Prostate gland (tissue), 2 donors: ENCODE measurements at regions not wholly inside any gene's neighbourhood (a gene's known extent, or its start where the extent isn't known, plus 50 kb on each side); places are given as distances from the start of the nearest gene placed in this dataset.

ENCODE experiments used
- DNase-seq: peaks from one replicate; pipeline ENCODE4 v3.0.0-alpha.2; 2019; ENCODE audit warnings: low spot score
- H3K27ac ChIP-seq, 2 donors: fragments of 200-600 bp; sonication (generic); 2 replicates each; pipeline ENCODE4 v1.5.1; 2017 to 2019
- H3K27me3 ChIP-seq: fragments of 200-600 bp; sonication (generic); replicated peaks from 2 replicates; pipeline ENCODE4 v1.5.1; 2019; ENCODE audit not compliant: insufficient read depth
- H3K36me3 ChIP-seq, 2 donors: fragments of 200-600 bp; sonication (generic); 1 replicate in 1 of 2; 2 replicates in 1 of 2; pipeline versions ENCODE4 v1.5.1 to v1.8.1; 2017 to 2019
- H3K4me1 ChIP-seq: fragments of 200-600 bp; sonication (generic); replicated peaks from 2 replicates; pipeline ENCODE4 v1.5.1; 2019
- H3K4me3 ChIP-seq, 2 donors: fragments of 200-600 bp; sonication (generic); 2 replicates each; pipeline ENCODE4 v1.5.1; 2017 to 2019
- H3K9me3 ChIP-seq: fragments of 200-600 bp; sonication (generic); 2 replicates; pipeline ENCODE4 v1.5.1; 2017
- POLR2A ChIP-seq: fragments of 450-650 bp; IDR thresholded peaks from one replicate; pipeline ENCODE4 v1.6.1; 2016; ENCODE audit warnings: antibody characterized with exemption, mild to moderate bottlenecking
- POLR2AphosphoS5 ChIP-seq: sonication (generic); formaldehyde crosslinking; IDR thresholded peaks from one replicate; pipeline ENCODE4 v1.6.1; 2017; ENCODE audit warnings: antibody characterized with exemption
- WGBS: methylation state at CpG from one replicate; pipeline ENCODE4 v1.1.5; 2018; 5-methylcytosine and 5-hydroxymethylcytosine counted together
- intact Hi-C: fragments of 100-400 bp; cut with DNase I; formaldehyde crosslinking; loops from one replicate; pipeline ENCODE4 v1.14.2; 2022
- TF ChIP-seq, protein P1 (sequence below), 4 experiments: fragments of 200-600 bp in 2 of 4; fragments of 450-650 bp in 2 of 4; sonication (generic) in 2 of 4; IDR thresholded peaks; 1 replicate in 3 of 4; 2 replicates in 1 of 4; pipeline ENCODE4 v1.5.1; 2016 to 2019; ENCODE audit warnings: antibody characterized with exemption in 4 of 4, mild to moderate bottlenecking in 2 of 4, moderate library complexity in 2 of 4

DNA sequence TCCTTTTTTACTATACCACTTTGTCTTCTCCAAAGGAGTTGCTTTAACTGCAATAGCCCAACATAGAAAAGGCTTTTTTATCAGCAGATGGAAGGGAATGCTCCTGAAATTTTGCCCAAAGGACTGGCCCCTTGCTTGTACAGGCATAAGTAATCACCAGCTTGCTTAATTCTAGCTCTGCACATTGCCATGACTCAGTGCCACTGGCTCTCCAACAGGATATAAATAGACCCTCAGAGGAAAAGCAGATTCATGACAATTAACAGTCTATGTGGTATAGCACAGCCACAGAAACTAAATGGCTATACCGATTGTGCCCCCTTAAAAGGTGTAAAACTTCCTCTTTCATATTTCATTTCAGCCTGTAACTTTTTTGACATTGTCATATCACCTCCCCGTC is 227.0 kb downstream of the ZNF608 start:
- intact Hi-C loops = no loop called here
- TF ChIP-seq POLR2A (no peak), POLR2AphosphoS5 (no peak)
- TF ChIP-seq, protein P1, sequence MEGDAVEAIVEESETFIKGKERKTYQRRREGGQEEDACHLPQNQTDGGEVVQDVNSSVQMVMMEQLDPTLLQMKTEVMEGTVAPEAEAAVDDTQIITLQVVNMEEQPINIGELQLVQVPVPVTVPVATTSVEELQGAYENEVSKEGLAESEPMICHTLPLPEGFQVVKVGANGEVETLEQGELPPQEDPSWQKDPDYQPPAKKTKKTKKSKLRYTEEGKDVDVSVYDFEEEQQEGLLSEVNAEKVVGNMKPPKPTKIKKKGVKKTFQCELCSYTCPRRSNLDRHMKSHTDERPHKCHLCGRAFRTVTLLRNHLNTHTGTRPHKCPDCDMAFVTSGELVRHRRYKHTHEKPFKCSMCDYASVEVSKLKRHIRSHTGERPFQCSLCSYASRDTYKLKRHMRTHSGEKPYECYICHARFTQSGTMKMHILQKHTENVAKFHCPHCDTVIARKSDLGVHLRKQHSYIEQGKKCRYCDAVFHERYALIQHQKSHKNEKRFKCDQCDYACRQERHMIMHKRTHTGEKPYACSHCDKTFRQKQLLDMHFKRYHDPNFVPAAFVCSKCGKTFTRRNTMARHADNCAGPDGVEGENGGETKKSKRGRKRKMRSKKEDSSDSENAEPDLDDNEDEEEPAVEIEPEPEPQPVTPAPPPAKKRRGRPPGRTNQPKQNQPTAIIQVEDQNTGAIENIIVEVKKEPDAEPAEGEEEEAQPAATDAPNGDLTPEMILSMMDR (IDR thresholded peaks at IDR 0.05) = no peak
- 53% methylated on average over 2 of the region's 2 CpGs for WGBS
- Histone ChIP-seq H3K9me3 (no peaks in the 10 kb centered on the region), H3K27ac (no peak overlapping the region), H3K36me3 (no peaks in the 10 kb centered on the region), H3K27me3 (no peaks in the 10 kb centered on the region), H3K4me3 (no peak overlapping the region), H3K4me1 (no peaks in the 10 kb centered on the region)
- no peak for DNase-seq

DNA sequence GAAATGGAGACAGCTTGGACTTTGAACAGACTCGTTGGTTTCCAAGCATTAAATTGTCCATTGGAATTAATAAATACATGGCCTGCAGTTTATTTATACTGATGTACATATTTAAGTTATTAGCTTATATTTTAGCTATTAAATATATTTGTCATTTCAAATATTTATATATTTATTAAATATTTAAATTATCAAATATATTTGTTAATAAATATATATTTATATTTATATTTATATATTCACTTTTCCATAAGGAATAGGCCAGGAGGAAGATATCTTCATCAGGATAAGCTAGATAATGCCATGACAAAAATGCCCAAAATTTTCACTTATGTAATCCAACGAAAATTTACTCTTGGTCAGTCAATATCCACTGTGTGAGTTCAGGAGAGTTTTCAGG is 229.9 kb downstream of the ZNF608 start:
- Histone ChIP-seq H3K27ac (no peak overlapping the region), H3K4me1 (no peaks in the 10 kb centered on the region), H3K4me3 (no peak overlapping the region), H3K27me3 (no peaks in the 10 kb centered on the region), H3K36me3 (no peaks in the 10 kb centered on the region), H3K9me3 (no peaks in the 10 kb centered on the region)
- TF ChIP-seq, protein P1 (IDR thresholded peaks at IDR 0.05) = no peak
- TF ChIP-seq POLR2AphosphoS5 (no peak), POLR2A (no peak)
- WGBS = 78% methylated on average over 2 of the region's 2 CpGs
- intact Hi-C loops = no loop called here
- no peak for DNase-seq

DNA sequence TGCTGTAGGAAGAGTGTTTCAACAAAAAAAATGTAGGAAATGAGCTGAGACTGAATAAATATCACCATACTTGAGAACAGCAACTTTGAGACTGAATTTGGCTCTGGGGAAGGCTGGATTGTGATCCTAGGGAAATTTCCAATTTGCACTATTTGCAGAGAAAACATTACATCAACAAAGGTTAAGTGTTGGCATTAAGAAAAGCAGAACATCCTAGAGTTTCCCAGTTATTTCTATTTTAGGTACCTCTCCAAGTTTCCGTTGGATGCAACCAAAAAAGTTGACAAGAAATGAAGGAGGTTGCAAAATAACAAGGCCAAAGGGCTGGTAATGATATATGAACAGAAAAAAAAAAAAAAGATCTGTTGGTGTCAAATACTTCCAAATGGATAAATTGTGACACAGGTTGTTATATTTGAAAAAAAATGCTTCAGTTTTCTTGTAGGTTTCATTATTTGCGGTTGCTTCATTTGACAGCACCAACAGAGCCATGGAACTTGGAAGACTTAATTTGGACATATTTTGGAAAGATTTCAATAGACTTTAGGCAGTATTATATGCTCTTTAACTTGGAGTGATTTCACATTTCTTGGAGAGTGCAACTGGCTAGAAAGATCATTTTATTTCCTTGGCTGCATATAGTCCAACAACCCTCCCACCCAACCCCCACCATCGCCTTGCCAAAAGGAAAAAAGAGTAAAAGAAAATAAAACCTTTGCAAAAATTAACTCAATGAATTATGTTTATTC is 230.8 kb downstream of the ZNF608 start:
- Histone ChIP-seq H3K27me3 (no peaks in the 10 kb centered on the region), H3K27ac (no peak overlapping the region), H3K4me1 (no peaks in the 10 kb centered on the region), H3K36me3 (no peaks in the 10 kb centered on the region), H3K4me3 (no peak overlapping the region), H3K9me3 (no peaks in the 10 kb centered on the region)
- DNase-seq = no peak
- TF ChIP-seq POLR2A (no peak), POLR2AphosphoS5 (no peak)
- TF ChIP-seq, protein P1 (IDR thresholded peaks at IDR 0.05) = no peak
- WGBS = 41% methylated on average over 3 of the region's 3 CpGs
- intact Hi-C loops = no loop called here

DNA sequence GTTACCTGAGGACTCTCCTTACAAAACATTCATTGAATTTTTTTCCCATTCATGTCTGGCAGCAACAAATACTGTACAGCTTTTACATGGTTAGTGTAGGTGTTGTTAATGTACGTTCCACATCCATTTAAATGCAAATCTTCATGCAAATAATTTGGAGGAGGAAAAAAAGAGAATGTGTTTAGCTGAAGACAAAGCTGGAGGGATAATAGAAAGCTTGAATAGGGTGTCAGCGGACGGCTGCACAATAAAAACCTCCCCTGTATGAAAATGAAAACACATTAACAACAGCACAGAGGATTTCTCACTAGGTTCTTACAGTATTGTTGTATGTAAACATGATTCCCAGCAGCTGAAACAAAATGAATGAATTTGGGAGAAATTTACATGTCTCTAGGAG is 231.5 kb downstream of the ZNF608 start:
- Histone ChIP-seq H3K9me3 (no peaks in the 10 kb centered on the region), H3K4me3 (no peak overlapping the region), H3K27ac (no peak overlapping the region), H3K27me3 (no peaks in the 10 kb centered on the region), H3K4me1 (no peaks in the 10 kb centered on the region), H3K36me3 (no peaks in the 10 kb centered on the region)
- 87% methylated on average over 3 of the region's 3 CpGs for WGBS
- no peak for DNase-seq
- intact Hi-C loops = no loop called here
- TF ChIP-seq POLR2AphosphoS5 (no peak), POLR2A (no peak)
- TF ChIP-seq, protein P1 (IDR thresholded peaks at IDR 0.05) = no peak

DNA sequence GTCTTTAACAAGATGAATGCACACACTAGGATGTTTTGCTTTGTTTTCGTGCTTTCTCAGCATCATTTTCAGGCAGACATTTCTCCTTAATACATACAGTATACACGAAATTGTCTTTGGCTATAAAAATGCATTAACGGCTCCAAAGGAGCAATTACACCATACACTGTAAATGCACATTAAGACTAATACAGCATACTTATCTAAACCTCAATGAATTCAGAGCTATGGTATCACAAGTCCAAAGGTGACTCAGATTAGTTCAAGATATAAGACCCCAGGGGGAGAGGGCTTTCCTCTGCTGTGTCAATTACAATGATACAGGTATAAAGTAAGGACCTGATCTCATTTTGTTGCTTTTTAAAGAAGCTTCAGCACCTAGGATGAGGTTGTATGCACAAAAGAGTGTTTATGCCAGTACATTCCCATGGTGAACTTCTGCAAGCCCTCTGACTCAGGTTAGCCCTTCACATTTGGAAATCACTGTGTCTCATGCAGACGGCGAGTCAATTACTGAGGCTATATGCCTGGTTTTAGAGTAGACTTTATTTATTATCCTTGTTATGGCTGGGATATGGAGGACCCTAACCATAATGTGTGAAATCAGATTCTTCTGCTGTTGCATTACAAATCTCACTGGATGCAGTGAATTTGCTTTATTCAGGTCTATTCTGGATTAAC is 233.3 kb downstream of the ZNF608 start:
- no peak for TF ChIP-seq POLR2A
- H3K4me3 ChIP-seq = no peak overlapping the region
- H3K9me3 ChIP-seq = no peaks in the 10 kb centered on the region
- H3K36me3 ChIP-seq = no peaks in the 10 kb centered on the region
- H3K27me3 ChIP-seq = no peaks in the 10 kb centered on the region
- 90% methylated on average over 5 of the region's 5 CpGs for WGBS
- no peaks in the 10 kb centered on the region for H3K4me1 ChIP-seq
- no peak for DNase-seq
- intact Hi-C loops = no loop called here
- no peak overlapping the region for H3K27ac ChIP-seq
